ENCODE measurements at regions not wholly inside any gene's neighbourhood (a gene's known extent, or its start where the extent isn't known, plus 50 kb on each side); places are given as distances from the start of the nearest gene placed in this dataset.

DNA sequence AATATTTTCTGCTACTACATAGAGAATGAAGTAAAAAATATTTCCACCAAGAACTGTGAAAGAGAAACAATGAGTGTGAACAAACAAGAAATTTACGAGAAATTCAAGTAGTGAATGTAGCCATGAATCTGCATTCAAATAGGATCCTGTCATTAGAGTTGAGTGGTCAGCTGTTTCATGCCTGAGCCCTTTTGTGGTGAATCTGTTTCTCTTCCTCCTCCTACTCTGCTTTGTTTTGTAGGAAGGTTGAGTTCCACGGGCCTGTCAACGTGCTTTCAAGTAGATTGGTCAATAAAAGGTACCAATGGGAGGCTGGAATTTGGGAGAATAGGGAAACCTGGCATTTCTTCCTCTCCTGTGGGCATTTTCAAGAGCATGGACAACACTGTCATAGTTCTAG, 1749.6 kb upstream of the FLRT2 start:
- TF ChIP-seq CTCF (IDR thresholded peaks at IDR 0.05; ENCODE audit: poor library complexity) (no peak), EZH2 (IDR thresholded peaks at IDR 0.05; ENCODE audit: borderline replicate concordance) (no peak)
